Suprapubic skin (tissue), 4 donors: ENCODE measurements at regions not wholly inside any gene's neighbourhood (a gene's known extent, or its start where the extent isn't known, plus 50 kb on each side); places are given as distances from the start of the nearest gene placed in this dataset.

ENCODE experiments used
- DNase-seq, 2 donors: peaks; one replicate each; pipeline ENCODE4 v3.0.0-alpha.2; 2019; ENCODE audit warnings: low spot score in 2 of 2
- H3K27ac ChIP-seq: fragments of 200-600 bp; sonication (generic); one replicate; pipeline ENCODE4 v1.5.1; 2019
- H3K27me3 ChIP-seq: fragments of 200-600 bp; sonication (generic); one replicate; pipeline ENCODE4 v1.5.1; 2019
- H3K36me3 ChIP-seq: fragments of 200-600 bp; sonication (generic); one replicate; pipeline ENCODE4 v1.5.1; 2019
- H3K4me1 ChIP-seq: fragments of 200-600 bp; sonication (generic); one replicate; pipeline ENCODE4 v1.5.1; 2019
- H3K4me3 ChIP-seq: fragments of 200-600 bp; sonication (generic); one replicate; pipeline ENCODE4 v1.5.1; 2019; ENCODE audit warnings: mild to moderate bottlenecking
- H3K9me3 ChIP-seq: fragments of 200-600 bp; sonication (generic); one replicate; pipeline ENCODE4 v1.5.1; 2019
- EP300 ChIP-seq: sonication (generic); formaldehyde crosslinking; IDR thresholded peaks from one replicate; pipeline ENCODE4 v1.6.1; 2017; ENCODE audit warnings: antibody characterized with exemption
- POLR2A ChIP-seq, 2 donors: fragments of 450-650 bp; IDR thresholded peaks; one replicate each; pipeline ENCODE4 v1.6.1; 2017; ENCODE audit warnings: antibody characterized with exemption in 2 of 2, mild to moderate bottlenecking in 2 of 2, moderate library complexity in 2 of 2
- POLR2AphosphoS5 ChIP-seq, 3 donors: sonication (generic); formaldehyde crosslinking; IDR thresholded peaks; one replicate each; pipeline ENCODE4 v1.6.1; 2017; ENCODE audit warnings: antibody characterized with exemption in 3 of 3
- WGBS: methylation state at CpG from one replicate; pipeline ENCODE4 v1.1.5; 2018; 5-methylcytosine and 5-hydroxymethylcytosine counted together
- TF ChIP-seq, protein P1 (sequence below), 2 donors: fragments of 200-600 bp in 1 of 2; fragments of 450-650 bp in 1 of 2; sonication (generic) in 1 of 2; IDR thresholded peaks; one replicate each; pipeline ENCODE4 v1.5.1; 2016 to 2019; ENCODE audit warnings: antibody characterized with exemption in 2 of 2, mild to moderate bottlenecking in 1 of 2, moderate library complexity in 1 of 2

GRCh38 chr14:53609009-53609408 lies 347.6 kb downstream of the BMP4 start:
- Histone ChIP-seq H3K36me3 (no peaks in the 10 kb centered on the region), H3K9me3 (no peaks in the 10 kb centered on the region), H3K27me3 (no peaks in the 10 kb centered on the region), H3K4me1 (peaks cover 5% of the 10 kb centered on the region), H3K27ac (no peak overlapping the region), H3K4me3 (no peak overlapping the region)
- no peak for DNase-seq
- WGBS: 52% methylated on average over 1 of the region's 1 CpG
- TF ChIP-seq EP300 (no peak), POLR2A (IDR thresholded peaks at IDR 0.05) (no peak), POLR2AphosphoS5 (IDR thresholded peaks at IDR 0.05) (no peak)
- TF ChIP-seq, protein P1, sequence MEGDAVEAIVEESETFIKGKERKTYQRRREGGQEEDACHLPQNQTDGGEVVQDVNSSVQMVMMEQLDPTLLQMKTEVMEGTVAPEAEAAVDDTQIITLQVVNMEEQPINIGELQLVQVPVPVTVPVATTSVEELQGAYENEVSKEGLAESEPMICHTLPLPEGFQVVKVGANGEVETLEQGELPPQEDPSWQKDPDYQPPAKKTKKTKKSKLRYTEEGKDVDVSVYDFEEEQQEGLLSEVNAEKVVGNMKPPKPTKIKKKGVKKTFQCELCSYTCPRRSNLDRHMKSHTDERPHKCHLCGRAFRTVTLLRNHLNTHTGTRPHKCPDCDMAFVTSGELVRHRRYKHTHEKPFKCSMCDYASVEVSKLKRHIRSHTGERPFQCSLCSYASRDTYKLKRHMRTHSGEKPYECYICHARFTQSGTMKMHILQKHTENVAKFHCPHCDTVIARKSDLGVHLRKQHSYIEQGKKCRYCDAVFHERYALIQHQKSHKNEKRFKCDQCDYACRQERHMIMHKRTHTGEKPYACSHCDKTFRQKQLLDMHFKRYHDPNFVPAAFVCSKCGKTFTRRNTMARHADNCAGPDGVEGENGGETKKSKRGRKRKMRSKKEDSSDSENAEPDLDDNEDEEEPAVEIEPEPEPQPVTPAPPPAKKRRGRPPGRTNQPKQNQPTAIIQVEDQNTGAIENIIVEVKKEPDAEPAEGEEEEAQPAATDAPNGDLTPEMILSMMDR (IDR thresholded peaks at IDR 0.05): no peak

DNA sequence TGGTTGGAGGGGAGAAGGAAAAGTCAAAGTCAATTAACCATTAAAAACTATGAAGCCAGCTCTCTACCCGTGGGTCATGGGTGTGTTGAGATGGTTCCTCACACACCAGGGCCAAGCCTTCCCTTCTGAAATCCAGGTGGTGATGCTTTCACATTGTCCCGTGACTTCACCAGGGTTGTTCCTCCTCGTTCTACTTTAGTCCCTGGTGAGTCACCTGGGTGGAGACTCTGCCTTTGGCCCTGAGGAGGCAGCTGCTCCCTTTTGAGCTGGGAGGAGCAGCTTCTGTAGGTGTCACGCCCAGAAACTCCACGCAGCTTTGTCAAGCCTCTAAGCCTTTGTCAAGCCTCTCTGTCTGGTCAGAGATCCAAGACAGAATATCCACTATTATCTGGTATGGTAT lies 348.3 kb downstream of the BMP4 start:
- H3K27ac ChIP-seq: no peak overlapping the region
- H3K9me3 ChIP-seq: no peaks in the 10 kb centered on the region
- H3K4me1 ChIP-seq: peaks cover 5% of the 10 kb centered on the region
- peak in 1 of 2 donors; percentile 59 for DNase-seq
- no peak overlapping the region for H3K4me3 ChIP-seq
- 31% methylated on average over 5 of the region's 5 CpGs for WGBS
- H3K27me3 ChIP-seq: no peaks in the 10 kb centered on the region
- TF ChIP-seq POLR2A (IDR thresholded peaks at IDR 0.05) (no peak), POLR2AphosphoS5 (IDR thresholded peaks at IDR 0.05) (no peak), EP300 (no peak)
- TF ChIP-seq, protein P1 (IDR thresholded peaks at IDR 0.05): no peak
- no peaks in the 10 kb centered on the region for H3K36me3 ChIP-seq

DNA sequence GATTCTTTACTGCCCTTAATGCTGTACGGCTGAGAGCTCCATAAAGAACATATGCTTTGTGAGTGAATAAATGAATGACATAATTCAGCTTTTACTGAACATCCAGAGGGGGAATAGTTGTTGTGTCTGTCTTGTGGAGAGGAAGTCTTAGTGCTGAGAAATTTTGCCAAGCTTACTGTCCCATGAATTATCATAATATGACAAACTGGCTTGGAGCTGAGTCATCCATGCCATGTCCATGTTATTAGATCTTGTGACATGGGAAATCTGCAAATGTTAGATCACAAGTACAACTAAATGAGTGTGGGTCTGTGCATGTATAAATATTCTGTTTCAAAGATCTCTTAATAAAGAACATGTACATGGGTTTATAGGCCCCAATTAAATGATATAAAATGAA lies 350.4 kb downstream of the BMP4 start:
- TF ChIP-seq POLR2A (IDR thresholded peaks at IDR 0.05) (no peak), POLR2AphosphoS5 (IDR thresholded peaks at IDR 0.05) (no peak), EP300 (no peak)
- TF ChIP-seq, protein P1 (IDR thresholded peaks at IDR 0.05): no peak
- Histone ChIP-seq H3K9me3 (no peaks in the 10 kb centered on the region), H3K4me1 (peaks cover 5% of the 10 kb centered on the region), H3K36me3 (no peaks in the 10 kb centered on the region), H3K27ac (no peak overlapping the region), H3K27me3 (no peaks in the 10 kb centered on the region), H3K4me3 (no peak overlapping the region)
- no peak for DNase-seq
- 82% methylated on average over 1 of the region's 1 CpG for WGBS

GRCh38 chr14:53605562-53605961 lies 351.1 kb downstream of the BMP4 start:
- Histone ChIP-seq H3K4me3 (no peak overlapping the region), H3K9me3 (no peaks in the 10 kb centered on the region), H3K27ac (no peak overlapping the region), H3K27me3 (no peaks in the 10 kb centered on the region), H3K36me3 (no peaks in the 10 kb centered on the region), H3K4me1 (peaks cover 5% of the 10 kb centered on the region)
- no peak for DNase-seq
- TF ChIP-seq, protein P1 (IDR thresholded peaks at IDR 0.05): no peak
- TF ChIP-seq POLR2A (IDR thresholded peaks at IDR 0.05) (no peak), EP300 (no peak)

- peaks cover 5% of the 10 kb centered on the region for H3K4me1 ChIP-seq
- TF ChIP-seq POLR2AphosphoS5 (IDR thresholded peaks at IDR 0.05) (no peak), EP300 (no peak), POLR2A (IDR thresholded peaks at IDR 0.05) (no peak)
- TF ChIP-seq, protein P1 (IDR thresholded peaks at IDR 0.05): no peak
- 97% methylated on average over 5 of the region's 5 CpGs for WGBS
- no peaks in the 10 kb centered on the region for H3K9me3 ChIP-seq
- no peak overlapping the region for H3K4me3 ChIP-seq
- no peaks in the 10 kb centered on the region for H3K27me3 ChIP-seq
- H3K36me3 ChIP-seq: no peaks in the 10 kb centered on the region
- no peak for DNase-seq
- no peak overlapping the region for H3K27ac ChIP-seq
Observed at GRCh38 chr14:53603994-53604393, 352.6 kb downstream of the BMP4 start.
